Vagina (tissue), 2 donors: ENCODE measurements at regions not wholly inside any gene's neighbourhood (a gene's known extent, or its start where the extent isn't known, plus 50 kb on each side); places are given as distances from the start of the nearest gene placed in this dataset.

Experiments
- CTCF ChIP-seq, 3 experiments: fragments of 450-650 bp in 2 of 3; fragments of 200-600 bp in 1 of 3; sonication (generic) in 1 of 3; IDR thresholded peaks; one replicate each; pipeline ENCODE4 v1.5.1; 2017 to 2019; ENCODE audit warnings: antibody characterized with exemption in 3 of 3, mild to moderate bottlenecking in 2 of 3, moderate library complexity in 2 of 3
- POLR2A ChIP-seq, 2 donors: fragments of 450-650 bp; IDR thresholded peaks; one replicate each; pipeline ENCODE4 v1.6.1; 2017; ENCODE audit warnings: antibody characterized with exemption in 2 of 2, mild to moderate bottlenecking in 2 of 2, moderate library complexity in 2 of 2
- POLR2AphosphoS5 ChIP-seq, 2 donors: sonication (generic); formaldehyde crosslinking; IDR thresholded peaks; one replicate each; pipeline ENCODE4 v1.9.0; 2017; ENCODE audit warnings: antibody characterized with exemption in 2 of 2, mild to moderate bottlenecking in 2 of 2, low read depth in 1 of 2; ENCODE audit not compliant: insufficient read depth in 1 of 2

GRCh38 chr4:81743731-81744435 is 272.2 kb upstream of the RASGEF1B start:
- TF ChIP-seq CTCF (IDR thresholded peaks at IDR 0.05) (no peak), POLR2A (IDR thresholded peaks at IDR 0.05) (no peak), POLR2AphosphoS5 (IDR thresholded peaks at IDR 0.05; ENCODE audit: insufficient read depth in 1 of 2, low read depth in 1 of 2) (no peak)
